Tibial nerve (tissue), 4 donors: ENCODE measurements at regions not wholly inside any gene's neighbourhood (a gene's known extent, or its start where the extent isn't known, plus 50 kb on each side); places are given as distances from the start of the nearest gene placed in this dataset.

Experiments used
- CTCF ChIP-seq, 5 experiments: fragments of 200-600 bp in 3 of 5; fragments of 450-650 bp in 2 of 5; sonication (generic) in 3 of 5; IDR thresholded peaks; one replicate each; pipeline ENCODE4 v1.5.1; 2016 to 2019; ENCODE audit warnings: antibody characterized with exemption in 5 of 5, mild to moderate bottlenecking in 3 of 5, moderate library complexity in 2 of 5
- EP300 ChIP-seq, 2 donors: sonication (generic); formaldehyde crosslinking; IDR thresholded peaks; one replicate each; pipeline ENCODE4 v1.6.1; 2017; ENCODE audit warnings: antibody characterized with exemption in 2 of 2, mild to moderate bottlenecking in 1 of 2
- POLR2A ChIP-seq, 2 donors: fragments of 450-650 bp; IDR thresholded peaks; one replicate each; pipeline ENCODE4 v1.6.1; 2017; ENCODE audit warnings: antibody characterized with exemption in 2 of 2, mild to moderate bottlenecking in 2 of 2, moderate library complexity in 2 of 2

- TF ChIP-seq CTCF (IDR thresholded peaks at IDR 0.05), result no peak
- TF ChIP-seq POLR2A (IDR thresholded peaks at IDR 0.05), result no peak
- no peak for TF ChIP-seq EP300 (IDR thresholded peaks at IDR 0.05)
These were observed 272.9 kb downstream of the IRS1 start for GRCh38 chr2:226526716-226527115.
